HG03378 (cell line): ENCODE measurements at regions not wholly inside any gene's neighbourhood (a gene's known extent, or its start where the extent isn't known, plus 50 kb on each side); places are given as distances from the start of the nearest gene placed in this dataset.

Source experiments
- ATAC-seq: cut with Tn5 transposase; IDR thresholded peaks from one replicate; pipeline ENCODE4 v1.9.1; 2021; ENCODE audit warnings: mild to moderate bottlenecking, moderate library complexity; ENCODE audit not compliant: unreplicated experiment

GRCh38 chr1:4336507-4336906, 317.9 kb upstream of the AJAP1 start:
- no peak for ATAC-seq

GRCh38 chr1:4341421-4341820, 313.0 kb upstream of the AJAP1 start:
- no peak for ATAC-seq

GRCh38 chr1:4344065-4344732, 310.2 kb upstream of the AJAP1 start:
- ATAC-seq: no peak

GRCh38 chr1:4345094-4345493, 309.3 kb upstream of the AJAP1 start:
- no peak for ATAC-seq

GRCh38 chr1:4346131-4346530, 308.3 kb upstream of the AJAP1 start:
- no peak for ATAC-seq

GRCh38 chr1:4351453-4351852, 303.0 kb upstream of the AJAP1 start:
- ATAC-seq: no peak

GRCh38 chr1:4353090-4353856, 301.1 kb upstream of the AJAP1 start:
- no peak for ATAC-seq

- ATAC-seq: no peak
Measured at GRCh38 chr1:4355839-4356238, 298.6 kb upstream of the AJAP1 start.

GRCh38 chr1:4362314-4363044, 291.9 kb upstream of the AJAP1 start:
- no peak for ATAC-seq

- ATAC-seq: no peak
Measured at GRCh38 chr1:4366091-4366490, 288.3 kb upstream of the AJAP1 start.

GRCh38 chr1:4367230-4367777, 287.1 kb upstream of the AJAP1 start:
- ATAC-seq: no peak

- ATAC-seq: no peak
Measured at GRCh38 chr1:4369335-4369734, 285.1 kb upstream of the AJAP1 start.

- ATAC-seq: no peak
Measured at GRCh38 chr1:4371849-4372248, 282.6 kb upstream of the AJAP1 start.

GRCh38 chr1:4375812-4376211, 278.6 kb upstream of the AJAP1 start:
- ATAC-seq: no peak

- ATAC-seq: no peak
Measured at GRCh38 chr1:4379451-4380175, 274.8 kb upstream of the AJAP1 start.

GRCh38 chr1:4380564-4381168, 273.7 kb upstream of the AJAP1 start:
- no peak for ATAC-seq

GRCh38 chr1:4393191-4393590, 261.2 kb upstream of the AJAP1 start:
- no peak for ATAC-seq

GRCh38 chr1:4394366-4394765, 260.0 kb upstream of the AJAP1 start:
- ATAC-seq: no peak

- no peak for ATAC-seq
Measured at GRCh38 chr1:4395158-4395557, 259.3 kb upstream of the AJAP1 start.

- no peak for ATAC-seq
Measured at GRCh38 chr1:4395676-4396075, 258.7 kb upstream of the AJAP1 start.

GRCh38 chr1:4396551-4396950, 257.9 kb upstream of the AJAP1 start:
- ATAC-seq: no peak
